ENCODE measurements at regions not wholly inside any gene's neighbourhood (a gene's known extent, or its start where the extent isn't known, plus 50 kb on each side); places are given as distances from the start of the nearest gene placed in this dataset.
A peak's percentile ranks its signal among the peaks of the same experiment; 100 is the strongest.

GRCh38 chr21:35441868-35442582 is 392.9 kb upstream of the RUNX1 start:
- no peak overlapping the region for H3K4me3 Mint-ChIP-seq
- no peaks in the 10 kb centered on the region for H3K9me3 Mint-ChIP-seq
- no peak overlapping the region for H3K4me3 ChIP-seq (replicated peaks in 1 of 3; ENCODE audit: low read depth in 2 of 3, low read length in 3 of 3)
- H3K4me1 ChIP-seq (ENCODE audit: control insufficient read depth in 1 of 2, insufficient read depth in 2 of 2, low read length in 2 of 2): peaks cover 5 to 8% of the 10 kb centered on the region in 2 donors
- peaks cover 8% of the 10 kb centered on the region for H3K4me1 Mint-ChIP-seq
- H2AFZ ChIP-seq (ENCODE audit: insufficient read depth, low read depth, low read length, poor library complexity, severe bottlenecking): no peak overlapping the region
- no peak overlapping the region for H3K27ac ChIP-seq (ENCODE audit: low read depth in 1 of 2, low read length in 2 of 2)
- TF ChIP-seq CTCF (IDR thresholded peaks at IDR 0.05): no peak
- no peaks in the 10 kb centered on the region for H3K9me3 ChIP-seq (replicated peaks in 1 of 2; ENCODE audit: control insufficient read depth in 1 of 2, insufficient read depth in 1 of 2, low read length in 2 of 2)
- peaks cover 0 to 5% (median 1%) of the 10 kb centered on the region in 3 donors for H3K27me3 Mint-ChIP-seq (ENCODE audit: low read depth in 3 of 3)
- H4K20me1 ChIP-seq (ENCODE audit: insufficient read depth, low read length): no peaks in the 10 kb centered on the region
- no peak overlapping the region for H3K4me2 ChIP-seq (replicated peaks; ENCODE audit: extremely low read depth, low read length, poor library complexity, severe bottlenecking)
- H3K79me2 ChIP-seq (ENCODE audit: insufficient read depth, low read length): no peaks in the 10 kb centered on the region
- DNase-seq: no peak
- H3K9ac ChIP-seq (ENCODE audit: insufficient read depth, low read length, poor library complexity, severe bottlenecking): no peak overlapping the region
- intact Hi-C loops (cut with micrococcal nuclease): no loop called here
- H3K27ac Mint-ChIP-seq: no peak overlapping the region
- WGBS (ENCODE audit: insufficient coverage): 95% methylated on average over 3 of the region's 4 CpGs
- H3K27me3 ChIP-seq (ENCODE audit: control insufficient read depth in 2 of 2, insufficient read depth in 2 of 2, low read length in 2 of 2): no peaks in the 10 kb centered on the region
- no peaks in the 10 kb centered on the region for H3K36me3 Mint-ChIP-seq
- no peaks in the 10 kb centered on the region for H3K36me3 ChIP-seq (replicated peaks in 1 of 2; ENCODE audit: control insufficient read depth in 1 of 2, insufficient read depth in 2 of 2, low read length in 2 of 2)

GRCh38 chr21:35438643-35439404 is 389.7 kb upstream of the RUNX1 start:
- intact Hi-C loops (cut with micrococcal nuclease): no loop called here
- Histone ChIP-seq H3K4me3 (replicated peaks in 1 of 3; ENCODE audit: low read depth in 2 of 3, low read length in 3 of 3) (no peak overlapping the region), H3K27me3 (ENCODE audit: control insufficient read depth in 2 of 2, insufficient read depth in 2 of 2, low read length in 2 of 2) (no peaks in the 10 kb centered on the region), H3K4me2 (replicated peaks; ENCODE audit: extremely low read depth, low read length, poor library complexity, severe bottlenecking) (peak overlapping the region; percentile 1), H3K79me2 (ENCODE audit: insufficient read depth, low read length) (no peaks in the 10 kb centered on the region), H3K27ac (ENCODE audit: low read depth in 1 of 2, low read length in 2 of 2) (no peak overlapping the region), H3K36me3 (replicated peaks in 1 of 2; ENCODE audit: control insufficient read depth in 1 of 2, insufficient read depth in 2 of 2, low read length in 2 of 2) (no peaks in the 10 kb centered on the region), H2AFZ (ENCODE audit: insufficient read depth, low read depth, low read length, poor library complexity, severe bottlenecking) (peak overlapping the region; percentile 3), H3K9me3 (replicated peaks in 1 of 2; ENCODE audit: control insufficient read depth in 1 of 2, insufficient read depth in 1 of 2, low read length in 2 of 2) (peaks cover 4 to 7% of the 10 kb centered on the region in 2 donors), H3K9ac (ENCODE audit: insufficient read depth, low read length, poor library complexity, severe bottlenecking) (no peak overlapping the region), H3K4me1 (ENCODE audit: control insufficient read depth in 1 of 2, insufficient read depth in 2 of 2, low read length in 2 of 2) (peaks cover 5 to 8% of the 10 kb centered on the region in 2 donors), H4K20me1 (ENCODE audit: insufficient read depth, low read length) (no peaks in the 10 kb centered on the region)
- Mint-ChIP-seq H3K36me3 (no peaks in the 10 kb centered on the region), H3K27ac (peak overlapping the region in 1 of 7 donors; percentile 5), H3K9me3 (peaks cover 4 to 15% (median 7%) of the 10 kb centered on the region in 7 donors), H3K4me3 (peak overlapping the region in 1 of 2 donors; percentile 51), H3K4me1 (peaks cover 8% of the 10 kb centered on the region), H3K27me3 (ENCODE audit: low read depth in 3 of 3) (peaks cover 0 to 2% (median 0%) of the 10 kb centered on the region in 3 donors)
- TF ChIP-seq CTCF (IDR thresholded peaks at IDR 0.05): no peak
- WGBS (ENCODE audit: insufficient coverage): 64% methylated on average over 3 of the region's 6 CpGs
- peak; percentile 12 to 21 (median 18) for DNase-seq

All from CD14-positive monocyte (primary cell).